Upper lobe of left lung (tissue), 4 donors: ENCODE measurements at regions not wholly inside any gene's neighbourhood (a gene's known extent, or its start where the extent isn't known, plus 50 kb on each side); places are given as distances from the start of the nearest gene placed in this dataset.

Source experiments
- CTCF ChIP-seq, 6 experiments: fragments of 450-650 bp in 4 of 6; fragments of 200-600 bp in 2 of 6; sonication (generic) in 2 of 6; IDR thresholded peaks; one replicate each; pipeline ENCODE4 v1.5.1; 2016 to 2019; ENCODE audit warnings: antibody characterized with exemption in 6 of 6
- POLR2A ChIP-seq, 4 donors: fragments of 450-650 bp; IDR thresholded peaks; one replicate each; pipeline ENCODE4 v1.5.1; 2016 to 2017; ENCODE audit warnings: antibody characterized with exemption in 4 of 4, mild to moderate bottlenecking in 2 of 4

DNA sequence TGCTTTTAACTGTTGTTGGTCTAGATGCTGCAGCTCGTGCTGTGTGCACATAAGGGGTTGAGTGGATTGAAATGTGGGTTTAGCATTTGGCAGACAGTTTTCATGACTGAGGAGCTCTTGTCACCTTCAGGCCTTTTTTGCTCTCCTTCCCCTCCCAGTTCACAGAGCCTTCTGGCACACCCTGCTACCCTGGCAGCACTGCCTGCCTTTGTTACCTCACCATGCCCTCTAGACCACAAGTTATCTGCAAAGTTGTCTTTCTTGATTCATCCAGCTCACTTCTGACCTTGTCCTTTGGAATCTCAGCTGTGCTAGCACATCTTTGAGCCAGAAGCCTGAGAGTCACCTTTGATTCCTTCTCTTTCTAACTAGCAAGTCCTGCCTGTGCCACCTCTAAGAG lies 348.9 kb upstream of the ZFP64 start:
- TF ChIP-seq POLR2A (IDR thresholded peaks at IDR 0.05) (no peak), CTCF (IDR thresholded peaks at IDR 0.05) (no peak)
